ENCODE measurements at regions not wholly inside any gene's neighbourhood (a gene's known extent, or its start where the extent isn't known, plus 50 kb on each side); places are given as distances from the start of the nearest gene placed in this dataset.

GRCh38 chr17:55909776-55910175 is 158.9 kb downstream of the PCTP start:
- TF ChIP-seq CTCF (IDR thresholded peaks at IDR 0.05) (no peak), POLR2A (IDR thresholded peaks at IDR 0.05) (no peak)

Measured in Peyer's patch (tissue), 4 donors.